Natural killer cell (primary cell): ENCODE measurements at regions not wholly inside any gene's neighbourhood (a gene's known extent, or its start where the extent isn't known, plus 50 kb on each side); places are given as distances from the start of the nearest gene placed in this dataset.

Experiments used
- ATAC-seq, 3 donors: fragments of 150-1000 bp in 2 of 3; fragments of 200-7000 bp in 1 of 3; cut with Tn5 transposase; 1 replicate in 1 of 3; 2 replicates in 2 of 3; pipeline ENCODE4 v1.10.0; 2021; ENCODE audit warnings: mild to moderate bottlenecking in 2 of 3, moderate library complexity in 2 of 3
- DNase-seq, 2 donors: peaks; one replicate each; pipeline versions ENCODE4 v3.0.0 to v3.0.0-alpha.2; 2013 to 2021; ENCODE audit warnings: mixed read lengths in 1 of 2
- H3K27ac ChIP-seq: one replicate; pipeline ENCODE4 v1.5.1; 2013; ENCODE audit warnings: mild to moderate bottlenecking, low read length
- H3K27me3 ChIP-seq: one replicate; pipeline ENCODE4 v1.6.1; 2013; ENCODE audit warnings: low read length; ENCODE audit not compliant: control insufficient read depth, insufficient read depth
- H3K36me3 ChIP-seq: one replicate; pipeline ENCODE4 v1.6.1; 2013; ENCODE audit warnings: low read length; ENCODE audit not compliant: control insufficient read depth, insufficient read depth
- H3K4me1 ChIP-seq: one replicate; pipeline ENCODE4 v1.6.1; 2013; ENCODE audit warnings: low read length; ENCODE audit not compliant: control insufficient read depth, insufficient read depth
- H3K4me3 ChIP-seq: one replicate; pipeline ENCODE4 v1.5.1; 2013; ENCODE audit warnings: low read length
- H3K9me3 ChIP-seq: one replicate; pipeline ENCODE4 v1.6.1; 2013; ENCODE audit warnings: low read length; ENCODE audit not compliant: control insufficient read depth, insufficient read depth
- H3K27ac Mint-ChIP-seq, 2 donors: one replicate each; pipeline ENCODE4 v1.8.0; 2022; ENCODE audit warnings: mild to moderate bottlenecking in 2 of 2, mixed read lengths in 2 of 2, moderate library complexity in 1 of 2
- H3K27me3 Mint-ChIP-seq, 2 donors: one replicate each; pipeline ENCODE4 v1.8.0; 2022; ENCODE audit warnings: low read depth in 2 of 2, mixed read lengths in 2 of 2
- H3K36me3 Mint-ChIP-seq: one replicate; pipeline ENCODE4 v1.8.0; 2022; ENCODE audit warnings: mixed read lengths
- H3K4me1 Mint-ChIP-seq, 2 donors: one replicate each; pipeline ENCODE4 v1.8.0; 2022; ENCODE audit warnings: mixed read lengths in 2 of 2
- H3K4me3 Mint-ChIP-seq: one replicate; pipeline ENCODE4 v1.8.0; 2022; ENCODE audit warnings: mild to moderate bottlenecking, moderate library complexity, mixed read lengths
- H3K9me3 Mint-ChIP-seq, 2 donors: one replicate each; pipeline ENCODE4 v1.8.0; 2022; ENCODE audit warnings: mixed read lengths in 2 of 2
- WGBS: methylation state at CpG from one replicate; pipeline ENCODE4 v1.1.7; 2013; ENCODE audit warnings: missing lambda C conversion rate; ENCODE audit not compliant: insufficient coverage; 5-methylcytosine and 5-hydroxymethylcytosine counted together
- intact Hi-C: fragments of 100-400 bp; cut with micrococcal nuclease; formaldehyde crosslinking; loops from one replicate; pipeline ENCODE4 v1.14.2; 2022
- TF ChIP-seq, protein P1 (sequence below): fragments of 200-600 bp; IDR thresholded peaks from one replicate; pipeline ENCODE4 v1.8.0; 2022; ENCODE audit warnings: antibody characterized with exemption

DNA sequence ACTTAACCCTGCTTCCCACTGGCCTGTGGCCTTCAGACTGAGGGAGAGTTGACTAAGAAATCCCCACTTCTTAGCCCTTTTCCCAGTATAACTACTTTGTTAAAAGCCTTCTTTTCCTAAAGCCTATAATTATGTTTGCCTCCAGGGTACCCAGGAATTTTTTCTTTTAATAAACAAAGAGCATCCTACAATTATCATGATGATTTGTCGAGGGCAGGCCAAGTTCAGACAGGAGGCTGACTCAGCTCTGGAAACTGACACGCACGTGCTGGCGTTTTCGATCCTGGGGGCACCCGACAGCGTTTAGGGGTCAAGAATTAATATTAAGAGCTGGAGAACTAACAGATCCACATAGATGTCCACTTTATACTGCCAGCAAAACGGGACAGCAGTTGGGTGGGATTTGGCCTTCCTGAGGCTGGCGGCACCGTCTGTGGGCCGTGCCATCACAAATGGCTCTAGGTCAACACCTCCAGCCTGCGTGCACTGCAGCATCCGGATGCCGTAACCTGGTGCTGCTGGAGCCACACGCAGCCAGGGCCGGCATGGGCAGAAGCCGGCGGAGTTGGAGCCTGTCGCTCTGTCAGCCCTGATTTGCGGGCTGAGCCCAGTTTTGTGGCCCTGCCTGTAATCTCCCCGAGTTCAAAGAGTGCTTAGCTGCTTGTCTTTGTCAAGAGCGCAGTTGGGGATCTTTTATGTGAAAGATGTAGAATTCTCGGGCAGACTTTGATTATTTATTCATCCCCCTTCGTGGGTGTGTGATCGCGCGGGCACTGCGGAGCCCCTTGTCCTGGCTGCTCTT is 191.0 kb downstream of the GLI2 start:
- H3K36me3 Mint-ChIP-seq: no peaks in the 10 kb centered on the region
- H3K27ac Mint-ChIP-seq: no peak overlapping the region
- H3K4me3 Mint-ChIP-seq: no peak overlapping the region
- no peaks in the 10 kb centered on the region for H3K36me3 ChIP-seq
- TF ChIP-seq, protein P1, sequence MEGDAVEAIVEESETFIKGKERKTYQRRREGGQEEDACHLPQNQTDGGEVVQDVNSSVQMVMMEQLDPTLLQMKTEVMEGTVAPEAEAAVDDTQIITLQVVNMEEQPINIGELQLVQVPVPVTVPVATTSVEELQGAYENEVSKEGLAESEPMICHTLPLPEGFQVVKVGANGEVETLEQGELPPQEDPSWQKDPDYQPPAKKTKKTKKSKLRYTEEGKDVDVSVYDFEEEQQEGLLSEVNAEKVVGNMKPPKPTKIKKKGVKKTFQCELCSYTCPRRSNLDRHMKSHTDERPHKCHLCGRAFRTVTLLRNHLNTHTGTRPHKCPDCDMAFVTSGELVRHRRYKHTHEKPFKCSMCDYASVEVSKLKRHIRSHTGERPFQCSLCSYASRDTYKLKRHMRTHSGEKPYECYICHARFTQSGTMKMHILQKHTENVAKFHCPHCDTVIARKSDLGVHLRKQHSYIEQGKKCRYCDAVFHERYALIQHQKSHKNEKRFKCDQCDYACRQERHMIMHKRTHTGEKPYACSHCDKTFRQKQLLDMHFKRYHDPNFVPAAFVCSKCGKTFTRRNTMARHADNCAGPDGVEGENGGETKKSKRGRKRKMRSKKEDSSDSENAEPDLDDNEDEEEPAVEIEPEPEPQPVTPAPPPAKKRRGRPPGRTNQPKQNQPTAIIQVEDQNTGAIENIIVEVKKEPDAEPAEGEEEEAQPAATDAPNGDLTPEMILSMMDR: no peak
- H3K9me3 ChIP-seq: no peaks in the 10 kb centered on the region
- no peaks in the 10 kb centered on the region for H3K4me1 ChIP-seq
- 90% methylated on average over 28 of the region's 28 CpGs for WGBS
- no peaks in the 10 kb centered on the region for H3K9me3 Mint-ChIP-seq
- H3K27ac ChIP-seq: no peak overlapping the region
- intact Hi-C loops: no loop called here
- no peaks in the 10 kb centered on the region for H3K4me1 Mint-ChIP-seq
- ATAC-seq (no peak), DNase-seq (no peak)
- no peaks in the 10 kb centered on the region for H3K27me3 ChIP-seq
- no peak overlapping the region for H3K4me3 ChIP-seq
- H3K27me3 Mint-ChIP-seq: no peaks in the 10 kb centered on the region

DNA sequence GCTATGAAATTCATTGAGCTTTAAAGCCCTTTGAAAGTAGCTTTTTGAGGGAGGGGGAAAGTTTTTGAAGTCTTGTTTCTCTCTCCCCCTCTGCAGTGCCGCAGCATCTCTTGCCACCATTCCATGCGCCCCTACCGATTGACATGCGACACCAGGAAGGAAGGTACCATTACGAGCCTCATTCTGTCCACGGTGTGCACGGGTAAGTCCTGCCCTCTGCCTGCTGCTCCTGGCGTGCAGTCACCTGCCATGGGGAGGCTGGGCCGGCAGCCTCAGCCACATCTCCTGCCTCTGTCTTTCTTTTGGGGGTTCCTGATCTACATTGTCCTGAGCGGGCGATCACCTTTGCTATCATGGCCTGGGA is 191.6 kb downstream of the GLI2 start:
- no peaks in the 10 kb centered on the region for H3K36me3 ChIP-seq
- DNase-seq (no peak), ATAC-seq (no peak)
- TF ChIP-seq, protein P1: no peak
- no peaks in the 10 kb centered on the region for H3K27me3 Mint-ChIP-seq
- no peaks in the 10 kb centered on the region for H3K27me3 ChIP-seq
- no peak overlapping the region for H3K4me3 Mint-ChIP-seq
- no peaks in the 10 kb centered on the region for H3K4me1 ChIP-seq
- H3K4me3 ChIP-seq: no peak overlapping the region
- WGBS: 91% methylated on average over 11 of the region's 11 CpGs
- H3K27ac ChIP-seq: no peak overlapping the region
- H3K4me1 Mint-ChIP-seq: no peaks in the 10 kb centered on the region
- H3K27ac Mint-ChIP-seq: no peak overlapping the region
- no peaks in the 10 kb centered on the region for H3K36me3 Mint-ChIP-seq
- intact Hi-C loops: no loop called here
- H3K9me3 ChIP-seq: no peaks in the 10 kb centered on the region
- no peaks in the 10 kb centered on the region for H3K9me3 Mint-ChIP-seq

DNA sequence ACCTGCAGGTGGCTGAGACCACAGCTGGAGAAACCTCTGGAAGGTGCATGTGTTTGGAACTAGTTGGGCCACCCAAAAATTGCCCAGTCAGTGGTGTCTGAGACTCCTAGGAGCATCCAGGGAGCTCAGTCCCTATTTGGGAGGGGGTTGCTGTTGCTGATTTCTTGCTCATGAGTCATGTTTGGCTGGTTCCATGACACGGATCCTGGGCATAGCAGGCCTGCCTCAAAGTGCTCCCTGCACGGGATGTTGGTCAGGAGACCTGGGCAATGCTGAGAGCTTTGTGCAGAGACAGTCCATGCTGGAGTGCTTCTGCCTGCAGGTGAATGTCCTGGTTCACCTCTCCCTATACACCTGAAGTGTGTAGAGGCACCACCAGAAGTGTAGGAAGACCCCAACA is 194.2 kb downstream of the GLI2 start:
- intact Hi-C loops: no loop called here
- TF ChIP-seq, protein P1: no peak
- Histone ChIP-seq H3K36me3 (no peaks in the 10 kb centered on the region), H3K4me3 (no peak overlapping the region), H3K27ac (no peak overlapping the region), H3K4me1 (no peaks in the 10 kb centered on the region), H3K27me3 (no peaks in the 10 kb centered on the region), H3K9me3 (no peaks in the 10 kb centered on the region)
- H3K9me3 Mint-ChIP-seq: no peaks in the 10 kb centered on the region
- H3K27me3 Mint-ChIP-seq: no peaks in the 10 kb centered on the region
- H3K4me3 Mint-ChIP-seq: no peak overlapping the region
- no peaks in the 10 kb centered on the region for H3K36me3 Mint-ChIP-seq
- ATAC-seq (no peak), DNase-seq (no peak)
- no peak overlapping the region for H3K27ac Mint-ChIP-seq
- H3K4me1 Mint-ChIP-seq: no peaks in the 10 kb centered on the region
- WGBS: 75% methylated on average over 2 of the region's 2 CpGs

DNA sequence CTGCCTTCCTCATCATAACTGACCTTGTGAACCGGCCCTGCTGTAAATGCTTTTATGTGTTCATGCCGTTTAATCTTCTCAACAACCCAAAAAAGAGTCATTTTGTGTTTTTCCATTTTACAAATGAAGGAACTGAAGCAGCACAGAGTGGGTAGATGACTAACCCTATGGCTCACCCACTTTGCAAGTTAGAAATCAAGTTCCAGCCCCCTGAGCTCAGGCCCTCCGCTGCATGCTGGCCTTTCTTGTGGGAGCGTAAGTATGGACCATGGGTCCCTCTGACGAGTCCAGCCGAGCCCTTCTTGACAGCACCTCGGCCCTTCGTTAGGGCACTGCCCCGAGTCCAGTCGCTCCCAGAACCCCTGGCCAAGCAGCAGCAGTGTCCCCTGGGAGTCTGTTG is 194.6 kb downstream of the GLI2 start:
- intact Hi-C loops: no loop called here
- H3K36me3 ChIP-seq: no peaks in the 10 kb centered on the region
- H3K4me1 Mint-ChIP-seq: no peaks in the 10 kb centered on the region
- H3K4me1 ChIP-seq: no peaks in the 10 kb centered on the region
- H3K27ac ChIP-seq: no peak overlapping the region
- H3K9me3 Mint-ChIP-seq: no peaks in the 10 kb centered on the region
- DNase-seq (no peak), ATAC-seq (no peak)
- no peaks in the 10 kb centered on the region for H3K27me3 Mint-ChIP-seq
- no peak overlapping the region for H3K4me3 ChIP-seq
- H3K27ac Mint-ChIP-seq: no peak overlapping the region
- TF ChIP-seq, protein P1: no peak
- no peaks in the 10 kb centered on the region for H3K27me3 ChIP-seq
- 91% methylated on average over 10 of the region's 10 CpGs for WGBS
- no peaks in the 10 kb centered on the region for H3K36me3 Mint-ChIP-seq
- H3K4me3 Mint-ChIP-seq: no peak overlapping the region
- no peaks in the 10 kb centered on the region for H3K9me3 ChIP-seq
